ENCODE measurements at regions not wholly inside any gene's neighbourhood (a gene's known extent, or its start where the extent isn't known, plus 50 kb on each side); places are given as distances from the start of the nearest gene placed in this dataset.

DNA sequence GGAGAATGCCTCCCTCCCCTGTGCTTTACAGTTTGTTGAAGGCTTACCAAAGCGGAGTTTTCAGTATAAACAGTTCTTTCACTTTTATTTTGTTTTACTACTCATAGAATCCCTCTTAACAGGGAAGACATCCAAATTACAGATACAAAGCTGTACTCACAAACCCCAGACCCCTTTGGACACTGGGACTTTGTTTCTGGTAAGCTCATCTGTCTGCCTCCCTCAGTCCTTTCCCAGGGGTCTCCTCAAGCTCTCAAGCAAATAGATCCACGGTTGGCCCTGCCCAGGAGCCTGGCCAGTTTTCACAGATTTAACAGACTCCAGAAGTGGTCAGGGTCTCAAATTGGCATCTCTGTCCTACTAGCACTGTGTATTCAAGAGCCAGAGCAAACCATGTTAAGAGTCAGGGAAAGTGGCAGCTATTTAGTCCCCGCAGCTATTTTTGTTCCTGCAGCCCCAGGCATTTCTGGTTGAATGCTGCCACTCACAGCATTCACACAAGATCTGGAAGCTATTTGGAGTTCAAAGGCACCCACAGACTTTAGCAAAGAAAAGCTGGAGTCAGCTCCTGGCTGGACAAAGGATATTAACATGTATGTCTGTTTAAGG lies 54.2 kb downstream of the TMEM100 start:
- TF ChIP-seq, protein P1, sequence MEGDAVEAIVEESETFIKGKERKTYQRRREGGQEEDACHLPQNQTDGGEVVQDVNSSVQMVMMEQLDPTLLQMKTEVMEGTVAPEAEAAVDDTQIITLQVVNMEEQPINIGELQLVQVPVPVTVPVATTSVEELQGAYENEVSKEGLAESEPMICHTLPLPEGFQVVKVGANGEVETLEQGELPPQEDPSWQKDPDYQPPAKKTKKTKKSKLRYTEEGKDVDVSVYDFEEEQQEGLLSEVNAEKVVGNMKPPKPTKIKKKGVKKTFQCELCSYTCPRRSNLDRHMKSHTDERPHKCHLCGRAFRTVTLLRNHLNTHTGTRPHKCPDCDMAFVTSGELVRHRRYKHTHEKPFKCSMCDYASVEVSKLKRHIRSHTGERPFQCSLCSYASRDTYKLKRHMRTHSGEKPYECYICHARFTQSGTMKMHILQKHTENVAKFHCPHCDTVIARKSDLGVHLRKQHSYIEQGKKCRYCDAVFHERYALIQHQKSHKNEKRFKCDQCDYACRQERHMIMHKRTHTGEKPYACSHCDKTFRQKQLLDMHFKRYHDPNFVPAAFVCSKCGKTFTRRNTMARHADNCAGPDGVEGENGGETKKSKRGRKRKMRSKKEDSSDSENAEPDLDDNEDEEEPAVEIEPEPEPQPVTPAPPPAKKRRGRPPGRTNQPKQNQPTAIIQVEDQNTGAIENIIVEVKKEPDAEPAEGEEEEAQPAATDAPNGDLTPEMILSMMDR (conservative IDR thresholded peaks at IDR 0.05; ENCODE audit: low read depth) = no peak
- CTCF ChIA-PET = no interaction called here
- POLR2A ChIA-PET (ENCODE audit: low non-redundant PET) = no interaction called here
- H3K27ac ChIP-seq = no peak overlapping the region
- no peak for DNase-seq (ENCODE audit: low spot score)

DNA sequence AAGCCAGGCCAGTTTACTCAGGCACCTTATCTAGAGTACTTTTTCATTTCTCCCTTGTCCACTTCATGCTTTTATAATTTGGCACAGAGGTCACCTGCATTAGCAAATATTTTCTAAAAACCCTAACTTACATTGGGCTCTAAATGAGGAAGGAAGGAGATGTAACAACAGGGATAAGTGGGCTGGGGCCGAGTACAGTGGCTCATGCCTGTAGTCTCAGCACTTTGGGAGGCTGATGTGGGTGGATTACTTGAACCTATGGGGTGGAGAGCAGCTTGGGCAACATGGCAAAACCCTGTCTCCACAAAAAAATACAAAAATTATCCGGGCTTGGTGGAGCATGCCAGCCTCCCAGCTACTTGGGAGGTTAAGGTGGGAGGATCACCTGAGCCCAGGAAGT lies 55.9 kb downstream of the TMEM100 start:
- no peak for DNase-seq (ENCODE audit: low spot score)
- ChIA-PET CTCF (no interaction called here), POLR2A (ENCODE audit: low non-redundant PET) (no interaction called here)
- H3K27ac ChIP-seq = no peak overlapping the region
- TF ChIP-seq, protein P1 (conservative IDR thresholded peaks at IDR 0.05; ENCODE audit: low read depth) = no peak

DNA sequence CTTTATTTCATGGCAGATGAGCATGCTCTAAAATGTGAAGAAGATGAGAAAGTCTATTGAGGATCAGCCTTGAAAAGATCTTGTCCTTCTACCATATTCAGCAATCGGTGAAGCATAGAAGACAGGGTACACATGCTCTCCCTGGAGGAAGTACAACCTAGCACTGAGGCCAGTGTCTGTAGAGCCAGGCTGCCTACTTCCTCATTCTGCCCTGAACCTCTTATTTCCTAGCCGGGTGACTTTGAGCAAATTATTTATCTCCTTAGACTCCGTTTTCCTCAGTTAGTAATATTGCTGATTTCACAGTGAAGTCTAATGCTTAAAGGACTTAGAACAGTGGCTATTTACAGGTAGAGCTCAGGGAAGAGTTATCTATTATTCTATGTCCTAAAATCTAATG lies 58.4 kb downstream of the TMEM100 start:
- POLR2A ChIA-PET (ENCODE audit: low non-redundant PET) = no interaction called here
- TF ChIP-seq, protein P1 (conservative IDR thresholded peaks at IDR 0.05; ENCODE audit: low read depth) = no peak

DNA sequence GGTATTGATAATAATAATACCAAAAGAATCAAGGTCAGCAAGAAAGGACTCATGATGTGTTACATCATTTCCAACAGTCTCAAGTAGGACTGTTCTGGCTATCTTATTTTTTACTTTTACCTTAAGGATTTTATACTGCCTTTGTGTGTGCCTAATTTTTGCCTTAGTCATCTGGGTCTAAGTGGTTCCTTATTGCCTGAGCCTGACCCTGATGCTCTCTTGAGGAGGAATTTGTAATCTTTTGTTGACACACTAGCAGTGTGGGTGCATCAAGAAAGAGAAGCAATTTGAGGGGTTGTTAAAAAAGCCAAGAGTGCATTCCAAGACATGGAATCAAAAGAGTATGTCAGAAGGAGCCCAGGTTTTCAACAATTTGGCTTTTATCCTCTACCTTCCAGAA lies 59.3 kb downstream of the TMEM100 start:
- CTCF ChIA-PET = interaction anchor here (0.6 kb wide), 1 partner anchor 23 kb away, joined by 3 read pairs; no protein-coding TSS in a partner anchor
- TF ChIP-seq, protein P1 (conservative IDR thresholded peaks at IDR 0.05; ENCODE audit: low read depth) = no peak
- no peak overlapping the region for H3K27ac ChIP-seq
- DNase-seq (ENCODE audit: low spot score) = no peak
- POLR2A ChIA-PET (ENCODE audit: low non-redundant PET) = no interaction called here

More for the DNA sequence above, 58.4 kb downstream of the TMEM100 start:
- H3K27ac ChIP-seq = no peak overlapping the region
- CTCF ChIA-PET = no interaction called here
- no peak for DNase-seq (ENCODE audit: low spot score)

DNA sequence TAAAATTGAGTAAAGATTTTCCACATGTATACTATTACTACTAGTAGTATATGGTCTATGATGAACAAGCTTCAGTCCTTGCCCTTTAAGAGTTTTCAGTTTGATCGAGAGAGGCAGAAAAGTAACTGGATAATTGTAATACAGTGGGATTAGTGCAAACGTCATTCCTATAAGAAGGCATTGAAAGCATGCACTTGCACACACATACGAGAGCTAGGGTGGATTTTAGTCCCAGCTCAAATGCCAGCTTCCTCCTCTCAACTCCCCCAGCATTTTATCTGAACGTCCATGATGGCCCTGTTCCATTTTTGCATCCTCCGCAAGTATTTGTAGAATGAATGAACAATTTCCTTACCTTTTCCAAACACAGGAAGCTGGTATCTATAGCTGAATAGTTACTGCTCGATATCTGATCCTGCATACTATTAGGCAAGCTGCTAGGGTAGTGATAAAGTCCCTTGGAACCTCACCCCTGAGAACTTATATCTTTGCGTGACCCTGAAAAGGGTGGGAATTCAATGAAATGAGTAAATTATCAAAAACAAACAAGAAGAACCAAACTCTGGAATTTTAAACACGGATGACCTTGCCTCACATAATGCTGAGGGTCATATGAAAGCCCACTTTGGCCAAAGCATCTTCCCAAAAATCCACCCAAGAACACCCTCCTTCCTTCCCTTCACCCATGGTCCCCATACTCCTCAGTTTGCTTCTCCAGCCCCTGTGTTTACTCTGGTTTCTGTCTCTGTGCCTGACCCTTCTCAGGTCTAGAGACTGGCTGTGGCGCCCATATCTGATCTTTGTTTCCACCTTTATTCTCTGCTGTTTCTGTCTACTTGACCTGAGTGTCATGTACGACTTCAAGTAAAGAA lies 60.5 kb downstream of the TMEM100 start:
- H3K27ac ChIP-seq = no peak overlapping the region
- CTCF ChIA-PET = interaction anchor here (0.6 kb wide), 1 partner anchor 35 kb away, joined by 3 read pairs; no protein-coding TSS in a partner anchor
- POLR2A ChIA-PET (ENCODE audit: low non-redundant PET) = no interaction called here
- DNase-seq (ENCODE audit: low spot score) = no peak
- TF ChIP-seq, protein P1 (conservative IDR thresholded peaks at IDR 0.05; ENCODE audit: low read depth) = no peak

DNA sequence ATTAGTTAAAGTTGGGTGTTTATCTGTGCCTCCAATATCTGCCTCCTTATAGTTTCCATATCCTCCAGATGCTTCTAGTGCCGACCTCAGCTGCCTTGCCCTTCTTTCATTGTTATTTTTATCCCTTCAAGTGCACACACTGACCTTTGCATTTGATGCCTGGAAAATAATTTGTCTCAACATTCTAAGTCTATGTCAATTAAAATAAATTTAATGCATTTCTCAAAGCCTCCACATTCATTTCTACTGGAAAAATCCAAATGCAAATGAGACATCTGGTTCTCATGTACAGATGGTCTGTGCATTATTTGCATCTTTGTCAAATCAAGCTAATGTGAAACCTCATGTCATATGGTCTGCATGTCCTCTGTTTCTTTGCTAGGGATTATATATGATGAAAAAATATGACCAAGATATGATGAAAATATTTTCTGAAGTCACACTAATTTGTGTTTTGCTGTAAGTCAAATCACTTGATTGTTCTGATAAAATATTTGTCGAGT lies 61.4 kb downstream of the TMEM100 start:
- TF ChIP-seq, protein P1 (conservative IDR thresholded peaks at IDR 0.05; ENCODE audit: low read depth) = no peak
- DNase-seq (ENCODE audit: low spot score) = no peak
- ChIA-PET POLR2A (ENCODE audit: low non-redundant PET) (no interaction called here), CTCF (interaction anchor here (0.6 kb wide), 1 partner anchor 34 kb away, joined by 3 read pairs; no protein-coding TSS in a partner anchor)
- H3K27ac ChIP-seq = no peak overlapping the region

All from RWPE1 (cell line).